H9 (cell line): ENCODE measurements at regions not wholly inside any gene's neighbourhood (a gene's known extent, or its start where the extent isn't known, plus 50 kb on each side); places are given as distances from the start of the nearest gene placed in this dataset.

Experiments
- DNase-seq: peaks from one replicate; pipeline ENCODE4 v3.0.0-alpha.2; 2017
- H2AFZ ChIP-seq: one replicate; pipeline ENCODE4 v1.6.1; 2013; ENCODE audit warnings: mild to moderate bottlenecking, low read length, control low read depth, moderate library complexity
- H2AK5ac ChIP-seq: 2 replicates; pipeline ENCODE4 v1.6.1; 2013; ENCODE audit warnings: low read length, control low read depth, mixed read lengths; ENCODE audit not compliant: insufficient read length
- H2BK120ac ChIP-seq: one replicate; pipeline ENCODE4 v1.6.1; 2013; ENCODE audit warnings: low read depth, mild to moderate bottlenecking, low read length, control low read depth, inconsistent platforms; ENCODE audit not compliant: poor library complexity, severe bottlenecking
- H2BK12ac ChIP-seq: 2 replicates; pipeline ENCODE4 v1.6.1; 2013; ENCODE audit warnings: low read length, control low read depth, mixed read lengths, low read depth; ENCODE audit not compliant: insufficient read length
- H2BK15ac ChIP-seq: 2 replicates; pipeline ENCODE4 v1.6.1; 2013; ENCODE audit warnings: low read depth, low read length, control low read depth
- H2BK20ac ChIP-seq: one replicate; pipeline ENCODE4 v1.6.1; 2013; ENCODE audit warnings: low read depth, mild to moderate bottlenecking, low read length, control low read depth, inconsistent platforms; ENCODE audit not compliant: poor library complexity, severe bottlenecking
- H2BK5ac ChIP-seq: 2 replicates; pipeline ENCODE4 v1.6.1; 2013; ENCODE audit warnings: low read length, control low read depth, mixed read lengths; ENCODE audit not compliant: insufficient read length
- H3K14ac ChIP-seq: 2 replicates; pipeline ENCODE4 v1.6.1; 2013; ENCODE audit warnings: low read length, control low read depth; ENCODE audit not compliant: insufficient read depth
- H3K18ac ChIP-seq: 2 replicates; pipeline ENCODE4 v1.6.1; 2013; ENCODE audit warnings: low read depth, mild to moderate bottlenecking, mixed read lengths, low read length, control low read depth; ENCODE audit not compliant: insufficient read length
- H3K23ac ChIP-seq: 2 replicates; pipeline ENCODE4 v1.6.1; 2013; ENCODE audit warnings: low read length, control low read depth, mixed read lengths, low read depth; ENCODE audit not compliant: insufficient read length
- H3K23me2 ChIP-seq: 2 replicates; pipeline ENCODE4 v1.6.1; 2013; ENCODE audit warnings: low read depth, mild to moderate bottlenecking, mixed read lengths, low read length, control low read depth; ENCODE audit not compliant: insufficient read length, poor library complexity, severe bottlenecking
- H3K27ac ChIP-seq: 2 replicates; pipeline ENCODE4 v1.5.1; 2013; ENCODE audit warnings: low read length, control low read depth, mixed read lengths, low read depth; ENCODE audit not compliant: insufficient read length
- H3K27me3 ChIP-seq: 2 replicates; pipeline ENCODE4 v1.6.1; 2013; ENCODE audit warnings: low read length, control low read depth, inconsistent platforms; ENCODE audit not compliant: insufficient read depth
- H3K4ac ChIP-seq: 2 replicates; pipeline ENCODE4 v1.6.1; 2013; ENCODE audit warnings: low read depth, mild to moderate bottlenecking, control low read depth, inconsistent platforms, low read length, moderate library complexity
- H3K4me1 ChIP-seq: 2 replicates; pipeline ENCODE4 v1.6.1; 2013; ENCODE audit warnings: low read length, control low read depth, inconsistent platforms; ENCODE audit not compliant: insufficient read depth
- H3K4me2 ChIP-seq: 2 replicates; pipeline ENCODE4 v1.6.1; 2013; ENCODE audit warnings: low read length, control low read depth, mixed read lengths; ENCODE audit not compliant: insufficient read length, insufficient read depth
- H3K56ac ChIP-seq: 2 replicates; pipeline ENCODE4 v1.6.1; 2013; ENCODE audit warnings: low read depth, mild to moderate bottlenecking, mixed read lengths, low read length, control low read depth; ENCODE audit not compliant: insufficient read length
- H3K79me1 ChIP-seq: 2 replicates; pipeline ENCODE4 v1.6.1; 2013; ENCODE audit warnings: low read depth, mild to moderate bottlenecking, moderate library complexity, low read length, control low read depth, inconsistent platforms; ENCODE audit not compliant: insufficient read depth, poor library complexity, severe bottlenecking
- H3K79me2 ChIP-seq: 2 replicates; pipeline ENCODE4 v1.6.1; 2013; ENCODE audit warnings: low read length, control low read depth, inconsistent platforms; ENCODE audit not compliant: insufficient read depth
- H3K9ac ChIP-seq: 2 replicates; pipeline ENCODE4 v1.6.1; 2013; ENCODE audit warnings: low read length, control low read depth, mixed read lengths; ENCODE audit not compliant: insufficient read length; ENCODE audit errors: extremely low read depth
- H3K9me3 ChIP-seq: one replicate; pipeline ENCODE4 v1.6.1; 2013; ENCODE audit warnings: low read depth, low read length, inconsistent platforms; ENCODE audit not compliant: control insufficient read depth
- H3T11ph ChIP-seq: one replicate; pipeline ENCODE4 v1.6.1; 2013; ENCODE audit warnings: mild to moderate bottlenecking, low read length, control low read depth, inconsistent platforms
- H4K20me1 ChIP-seq: one replicate; pipeline ENCODE4 v1.6.1; 2013; ENCODE audit not compliant: control insufficient read depth, insufficient read length, insufficient read depth
- H4K5ac ChIP-seq: 2 replicates; pipeline ENCODE4 v1.6.1; 2013; ENCODE audit warnings: low read depth, mild to moderate bottlenecking, mixed read lengths, low read length, control low read depth; ENCODE audit not compliant: insufficient read length
- H4K8ac ChIP-seq: replicated peaks from 2 replicates; pipeline ENCODE4 v1.6.1; 2013; ENCODE audit warnings: low read length, control low read depth, mixed read lengths, low read depth; ENCODE audit not compliant: insufficient read length
- H4K91ac ChIP-seq: 2 replicates; pipeline ENCODE4 v1.6.1; 2013; ENCODE audit warnings: low read depth, mild to moderate bottlenecking, moderate library complexity, mixed read lengths, low read length, control low read depth; ENCODE audit not compliant: insufficient read length
- H3K27ac Mint-ChIP-seq, 3 experiments: 2 replicates in 2 of 3; 3 replicates in 1 of 3; pipeline ENCODE4 v1.8.0; 2020 to 2021; ENCODE audit warnings: mixed read lengths in 3 of 3, mild to moderate bottlenecking in 1 of 3, moderate library complexity in 1 of 3
- H3K27me3 Mint-ChIP-seq: 2 replicates; pipeline ENCODE4 v1.8.0; 2021; ENCODE audit warnings: low read depth, mild to moderate bottlenecking, moderate library complexity, mixed read lengths
- H3K36me3 Mint-ChIP-seq, 3 experiments: 2 replicates in 2 of 3; 3 replicates in 1 of 3; pipeline ENCODE4 v1.8.0; 2020 to 2021; ENCODE audit warnings: low read depth in 3 of 3, mixed read lengths in 3 of 3; ENCODE audit not compliant: insufficient read depth in 1 of 3
- H3K4me1 Mint-ChIP-seq, 2 experiments: 2 replicates each; pipeline ENCODE4 v1.8.0; 2020; ENCODE audit warnings: mixed read lengths in 2 of 2
- H3K4me3 Mint-ChIP-seq, 2 experiments: 2 replicates in 1 of 2; 3 replicates in 1 of 2; pipeline ENCODE4 v1.8.0; 2020 to 2021; ENCODE audit warnings: mild to moderate bottlenecking in 2 of 2, mixed read lengths in 2 of 2, moderate library complexity in 1 of 2
- H3K9me3 Mint-ChIP-seq, 2 experiments: 2 replicates in 1 of 2; 3 replicates in 1 of 2; pipeline ENCODE4 v1.8.0; 2020; ENCODE audit warnings: mild to moderate bottlenecking in 2 of 2, mixed read lengths in 2 of 2, moderate library complexity in 1 of 2
- CTCF ChIP-seq: fragments of 200-600 bp; sonication (generic); conservative IDR thresholded peaks from 3 replicates; pipeline ENCODE4 v1.8.0; 2021; ENCODE audit warnings: antibody characterized with exemption, mild to moderate bottlenecking
- WGBS: extraction: QIAGEN DNeasy Blood & Tissue Kit; methylation state at CpG from one replicate; pipeline ENCODE4 v1.1.7; 2013; ENCODE audit warnings: missing lambda C conversion rate, low lambda C conversion rate, mixed read lengths; ENCODE audit not compliant: insufficient read length; ENCODE audit errors: extremely low coverage; 5-methylcytosine and 5-hydroxymethylcytosine counted together

- Histone ChIP-seq H3K14ac (peak overlapping the region; percentile 29; the same call in 1 of the 2 replicates), H2AK5ac (no peak overlapping the region), H2BK12ac (no peak overlapping the region), H3K4ac (no peak overlapping the region), H2BK20ac (no peak overlapping the region), H3K79me2 (no peaks in the 10 kb centered on the region), H2BK5ac (no peak overlapping the region), H4K20me1 (no peaks in the 10 kb centered on the region), H3K56ac (no peak overlapping the region), H3K4me1 (no peaks in the 10 kb centered on the region), H4K8ac (no peak overlapping the region), H2BK120ac (no peak overlapping the region), H3K27me3 (no peaks in the 10 kb centered on the region), H3K23me2 (no peaks in the 10 kb centered on the region), H2BK15ac (no peak overlapping the region), H3K18ac (no peak overlapping the region), H4K91ac (no peak overlapping the region), H3K4me2 (no peak overlapping the region), H2AFZ (no peak overlapping the region), H3T11ph (no peak overlapping the region), H3K9me3 (no peaks in the 10 kb centered on the region), H3K23ac (no peak overlapping the region), H3K79me1 (no peaks in the 10 kb centered on the region), H4K5ac (no peak overlapping the region), H3K9ac (no peak overlapping the region), H3K27ac (no peak overlapping the region)
- peak; percentile 41 for DNase-seq
- no CpG with 5 or more reads among the region's 8 CpGs for WGBS
- Mint-ChIP-seq H3K36me3 (no peaks in the 10 kb centered on the region), H3K27ac (no peak overlapping the region), H3K9me3 (no peaks in the 10 kb centered on the region), H3K27me3 (no peaks in the 10 kb centered on the region; the same call in 1 of the 2 replicates), H3K4me3 (no peak overlapping the region), H3K4me1 (peaks cover 13 to 21% of the 10 kb centered on the region in 2 experiments)
- no peak for TF ChIP-seq CTCF
Measured at GRCh38 chr15:62323353-62323890, 158.3 kb upstream of the C2CD4B start.
